ENCODE measurements at regions not wholly inside any gene's neighbourhood (a gene's known extent, or its start where the extent isn't known, plus 50 kb on each side); places are given as distances from the start of the nearest gene placed in this dataset.
"Not testable (repeated sequence)": the region's sequence is repeated elsewhere in the genome, so short reads cannot be mapped to it uniquely, and the experiment has no call there.

DNA sequence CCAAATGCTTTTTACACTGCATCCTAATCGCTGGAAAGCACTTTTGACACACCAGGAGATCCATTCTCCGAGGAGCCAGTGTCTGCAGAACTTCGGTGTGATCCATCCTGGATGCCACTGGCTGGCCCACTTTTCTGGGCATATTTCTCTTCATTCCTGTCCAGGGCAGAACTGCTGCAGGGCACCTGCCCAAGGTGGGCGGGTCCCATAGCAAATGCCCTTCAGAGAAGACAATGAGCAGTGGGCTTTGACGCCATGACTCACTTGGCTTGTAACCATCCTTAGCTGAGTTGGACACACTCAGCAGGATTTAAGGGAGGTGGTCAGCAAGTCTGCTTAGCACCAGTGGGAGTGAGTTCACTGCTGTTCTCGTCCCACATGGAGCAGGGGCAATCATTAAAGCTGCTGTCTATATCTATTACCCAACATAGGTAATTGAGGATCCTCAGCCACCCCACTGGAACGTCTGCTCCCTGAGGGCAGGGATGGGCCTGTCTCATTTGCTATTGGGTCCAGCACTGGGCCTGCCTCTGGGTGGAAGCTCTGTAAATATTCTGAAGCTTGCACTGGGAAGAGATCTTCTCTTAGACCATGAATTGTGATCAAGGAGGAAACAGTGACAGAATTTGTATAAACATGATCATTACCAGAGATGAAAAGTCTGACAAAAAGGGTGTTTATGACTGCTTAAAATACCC is 112.7 kb upstream of the IQSEC1 start:
- Histone ChIP-seq H3K27me3 (ENCODE audit: control insufficient read depth, low read length) (peaks cover 6% of the 10 kb centered on the region), H3K79me2 (ENCODE audit: control insufficient read depth, low read length) (no peaks in the 10 kb centered on the region), H3K36me3 (ENCODE audit: control insufficient read depth, low read length) (no peaks in the 10 kb centered on the region), H4K20me1 (ENCODE audit: control insufficient read depth, insufficient read depth, low read depth, low read length) (no peaks in the 10 kb centered on the region), H3K9me3 (ENCODE audit: control insufficient read depth, insufficient read depth, low read length) (no peaks in the 10 kb centered on the region), H3K4me3 (ENCODE audit: low read length) (no peak overlapping the region), H3K4me2 (ENCODE audit: low read length) (no peak overlapping the region), H3K9me2 (replicated peaks; ENCODE audit: control insufficient read depth, low read length) (no peaks in the 10 kb centered on the region), H3K27ac (ENCODE audit: low read depth, low read length) (no peak overlapping the region), H3F3A (ENCODE audit: control insufficient read depth, insufficient read depth) (no peaks in the 10 kb centered on the region), H3K4me1 (ENCODE audit: control insufficient read depth, low read length) (peaks cover 5% of the 10 kb centered on the region; the same call in 1 of the 2 replicates)
- no peak for TF ChIP-seq EZH2phosphoT487 (IDR thresholded peaks at IDR 0.05; ENCODE audit: borderline replicate concordance, low read length)
- TF ChIP-seq, protein P1, sequence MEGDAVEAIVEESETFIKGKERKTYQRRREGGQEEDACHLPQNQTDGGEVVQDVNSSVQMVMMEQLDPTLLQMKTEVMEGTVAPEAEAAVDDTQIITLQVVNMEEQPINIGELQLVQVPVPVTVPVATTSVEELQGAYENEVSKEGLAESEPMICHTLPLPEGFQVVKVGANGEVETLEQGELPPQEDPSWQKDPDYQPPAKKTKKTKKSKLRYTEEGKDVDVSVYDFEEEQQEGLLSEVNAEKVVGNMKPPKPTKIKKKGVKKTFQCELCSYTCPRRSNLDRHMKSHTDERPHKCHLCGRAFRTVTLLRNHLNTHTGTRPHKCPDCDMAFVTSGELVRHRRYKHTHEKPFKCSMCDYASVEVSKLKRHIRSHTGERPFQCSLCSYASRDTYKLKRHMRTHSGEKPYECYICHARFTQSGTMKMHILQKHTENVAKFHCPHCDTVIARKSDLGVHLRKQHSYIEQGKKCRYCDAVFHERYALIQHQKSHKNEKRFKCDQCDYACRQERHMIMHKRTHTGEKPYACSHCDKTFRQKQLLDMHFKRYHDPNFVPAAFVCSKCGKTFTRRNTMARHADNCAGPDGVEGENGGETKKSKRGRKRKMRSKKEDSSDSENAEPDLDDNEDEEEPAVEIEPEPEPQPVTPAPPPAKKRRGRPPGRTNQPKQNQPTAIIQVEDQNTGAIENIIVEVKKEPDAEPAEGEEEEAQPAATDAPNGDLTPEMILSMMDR (IDR thresholded peaks at IDR 0.05; ENCODE audit: low read depth, low read length, poor library complexity, severe bottlenecking) = no peak

DNA sequence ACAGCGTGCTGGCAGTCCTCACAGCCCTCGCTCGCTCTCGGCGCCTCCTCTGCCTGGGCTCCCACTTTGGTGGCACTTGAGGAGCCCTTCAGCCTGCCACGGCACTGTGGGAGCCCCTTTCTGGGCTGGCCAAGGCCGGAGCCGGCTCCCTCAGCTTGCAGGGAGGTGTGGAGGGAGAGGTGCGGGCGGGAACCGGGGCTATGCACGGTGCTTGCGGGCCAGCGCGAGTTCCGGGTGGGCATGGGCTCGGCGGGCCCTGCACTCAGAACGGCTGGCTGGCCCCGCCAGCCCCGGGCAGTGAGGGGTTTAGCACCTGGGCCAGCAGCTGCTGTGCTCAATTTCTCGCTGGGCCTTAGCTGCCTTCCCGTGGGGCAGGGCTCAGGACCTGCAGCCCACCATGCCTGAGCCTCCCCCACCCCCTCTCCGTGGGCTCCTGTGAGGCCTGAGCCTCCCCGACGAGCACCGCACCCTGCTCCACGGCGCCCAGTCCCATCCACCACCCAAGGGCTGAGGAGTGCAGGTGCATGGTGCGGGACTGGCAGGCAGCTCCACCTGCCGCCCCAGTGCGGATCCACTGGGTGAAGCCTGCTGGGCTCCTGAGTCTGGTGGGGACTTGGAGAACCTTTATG is 106.5 kb upstream of the IQSEC1 start:
- H3K27me3 ChIP-seq (ENCODE audit: control insufficient read depth, low read length); H4K20me1 ChIP-seq (ENCODE audit: control insufficient read depth, insufficient read depth, low read depth, low read length); H3K4me2 ChIP-seq (ENCODE audit: low read length); H3K9me2 ChIP-seq (replicated peaks; ENCODE audit: control insufficient read depth, low read length); H3K36me3 ChIP-seq (ENCODE audit: control insufficient read depth, low read length); H3K4me1 ChIP-seq (ENCODE audit: control insufficient read depth, low read length); H3K79me2 ChIP-seq (ENCODE audit: control insufficient read depth, low read length); H3K27ac ChIP-seq (ENCODE audit: low read depth, low read length); H3K4me3 ChIP-seq (ENCODE audit: low read length); H3F3A ChIP-seq (ENCODE audit: control insufficient read depth, insufficient read depth): not testable (repeated sequence)
- H3K9me3 ChIP-seq (ENCODE audit: control insufficient read depth, insufficient read depth, low read length) = peaks cover 15% of the 10 kb centered on the region; the same call in 1 of the 2 replicates

- H3K9me2 ChIP-seq (replicated peaks; ENCODE audit: control insufficient read depth, low read length) = no peaks in the 10 kb centered on the region
- no peak overlapping the region for H3K4me3 ChIP-seq (ENCODE audit: low read length)
- TF ChIP-seq EZH2phosphoT487 (IDR thresholded peaks at IDR 0.05; ENCODE audit: borderline replicate concordance, low read length) = no peak
- TF ChIP-seq, protein P1 (IDR thresholded peaks at IDR 0.05; ENCODE audit: low read depth, low read length, poor library complexity, severe bottlenecking) = no peak
- H4K20me1 ChIP-seq (ENCODE audit: control insufficient read depth, insufficient read depth, low read depth, low read length) = no peaks in the 10 kb centered on the region
- no peaks in the 10 kb centered on the region for H3F3A ChIP-seq (ENCODE audit: control insufficient read depth, insufficient read depth)
- no peak overlapping the region for H3K4me2 ChIP-seq (ENCODE audit: low read length)
- H3K9me3 ChIP-seq (ENCODE audit: control insufficient read depth, insufficient read depth, low read length) = peaks cover 15% of the 10 kb centered on the region; the same call in 1 of the 2 replicates
- H3K36me3 ChIP-seq (ENCODE audit: control insufficient read depth, low read length) = no peaks in the 10 kb centered on the region
- H3K27ac ChIP-seq (ENCODE audit: low read depth, low read length) = no peak overlapping the region
- no peaks in the 10 kb centered on the region for H3K4me1 ChIP-seq (ENCODE audit: control insufficient read depth, low read length)
- H3K79me2 ChIP-seq (ENCODE audit: control insufficient read depth, low read length) = no peaks in the 10 kb centered on the region
- peaks cover 2% of the 10 kb centered on the region for H3K27me3 ChIP-seq (ENCODE audit: control insufficient read depth, low read length)
These were observed 106.0 kb upstream of the IQSEC1 start for GRCh38 chr3:13179181-13179580.

DNA sequence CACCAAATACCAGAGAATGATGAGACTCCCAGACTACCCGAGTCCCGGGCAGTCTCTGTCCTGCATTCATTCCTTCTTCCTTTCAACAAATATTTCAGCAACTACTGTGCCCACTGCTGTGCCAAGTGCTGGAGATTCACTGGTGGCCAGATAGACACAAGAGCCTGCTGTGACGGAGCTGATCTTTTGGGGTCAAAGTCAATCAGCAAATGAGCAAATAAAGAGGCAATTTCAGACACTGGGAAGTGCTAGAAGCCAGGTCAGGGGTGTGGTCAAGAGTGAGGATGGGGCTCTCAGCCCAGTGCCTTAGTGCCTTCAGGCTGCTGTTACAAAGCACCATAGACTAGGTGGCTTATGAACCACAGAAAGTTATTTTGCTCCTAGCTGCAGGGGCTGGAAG is 104.9 kb upstream of the IQSEC1 start:
- Histone ChIP-seq H3K36me3 (ENCODE audit: control insufficient read depth, low read length) (no peaks in the 10 kb centered on the region), H3K9me3 (ENCODE audit: control insufficient read depth, insufficient read depth, low read length) (peaks cover 15% of the 10 kb centered on the region; the same call in 1 of the 2 replicates), H3K79me2 (ENCODE audit: control insufficient read depth, low read length) (no peaks in the 10 kb centered on the region), H3K4me2 (ENCODE audit: low read length) (no peak overlapping the region), H4K20me1 (ENCODE audit: control insufficient read depth, insufficient read depth, low read depth, low read length) (no peaks in the 10 kb centered on the region), H3F3A (ENCODE audit: control insufficient read depth, insufficient read depth) (no peaks in the 10 kb centered on the region), H3K9me2 (replicated peaks; ENCODE audit: control insufficient read depth, low read length) (no peaks in the 10 kb centered on the region), H3K4me1 (ENCODE audit: control insufficient read depth, low read length) (no peaks in the 10 kb centered on the region), H3K4me3 (ENCODE audit: low read length) (no peak overlapping the region), H3K27me3 (ENCODE audit: control insufficient read depth, low read length) (no peaks in the 10 kb centered on the region; the same call in 1 of the 2 replicates), H3K27ac (ENCODE audit: low read depth, low read length) (no peak overlapping the region)
- TF ChIP-seq EZH2phosphoT487 (IDR thresholded peaks at IDR 0.05; ENCODE audit: borderline replicate concordance, low read length) = no peak
- TF ChIP-seq, protein P1 (IDR thresholded peaks at IDR 0.05; ENCODE audit: low read depth, low read length, poor library complexity, severe bottlenecking) = no peak
